Ascending aorta (tissue), 2 donors: ENCODE measurements at regions not wholly inside any gene's neighbourhood (a gene's known extent, or its start where the extent isn't known, plus 50 kb on each side); places are given as distances from the start of the nearest gene placed in this dataset.

Experiments
- DNase-seq, 2 donors: peaks; one replicate each; pipeline ENCODE4 v3.0.0-alpha.2; 2019; ENCODE audit warnings: low spot score in 2 of 2
- H3K27ac ChIP-seq, 2 donors: fragments of 200-600 bp; sonication (generic); one replicate each; pipeline ENCODE4 v1.5.1; 2016 to 2017; ENCODE audit warnings: mild to moderate bottlenecking in 1 of 2
- H3K27me3 ChIP-seq: fragments of 200-600 bp; sonication (generic); one replicate; pipeline ENCODE4 v1.5.1; 2017
- H3K36me3 ChIP-seq, 2 donors: fragments of 200-600 bp; sonication (generic); one replicate each; pipeline ENCODE4 v1.5.1; 2016
- H3K4me1 ChIP-seq, 2 donors: fragments of 200-600 bp; sonication (generic); one replicate each; pipeline ENCODE4 v1.5.1; 2016 to 2017; ENCODE audit warnings: mild to moderate bottlenecking in 1 of 2
- H3K4me3 ChIP-seq, 2 donors: fragments of 200-600 bp; sonication (generic); one replicate each; pipeline ENCODE4 v1.5.1; 2016 to 2017; ENCODE audit warnings: mild to moderate bottlenecking in 1 of 2
- H3K9me3 ChIP-seq, 2 donors: fragments of 200-600 bp; sonication (generic); one replicate each; pipeline ENCODE4 v1.5.1; 2016
- intact Hi-C: fragments of 100-400 bp; cut with DNase I; formaldehyde crosslinking; loops from one replicate; pipeline ENCODE4 v1.15.1; 2023
- TF ChIP-seq, protein P1 (sequence below), 3 experiments: fragments of 200-600 bp in 2 of 3; fragments of 450-650 bp in 1 of 3; sonication (generic) in 2 of 3; IDR thresholded peaks; one replicate each; pipeline ENCODE4 v1.5.1; 2016 to 2019; ENCODE audit warnings: antibody characterized with exemption in 3 of 3, mild to moderate bottlenecking in 1 of 3, moderate library complexity in 1 of 3

- no peaks in the 10 kb centered on the region for H3K27me3 ChIP-seq
- no peak overlapping the region for H3K27ac ChIP-seq
- no peaks in the 10 kb centered on the region for H3K36me3 ChIP-seq
- H3K4me3 ChIP-seq, result no peak overlapping the region
- DNase-seq, result no peak
- H3K9me3 ChIP-seq, result no peaks in the 10 kb centered on the region
- TF ChIP-seq, protein P1, sequence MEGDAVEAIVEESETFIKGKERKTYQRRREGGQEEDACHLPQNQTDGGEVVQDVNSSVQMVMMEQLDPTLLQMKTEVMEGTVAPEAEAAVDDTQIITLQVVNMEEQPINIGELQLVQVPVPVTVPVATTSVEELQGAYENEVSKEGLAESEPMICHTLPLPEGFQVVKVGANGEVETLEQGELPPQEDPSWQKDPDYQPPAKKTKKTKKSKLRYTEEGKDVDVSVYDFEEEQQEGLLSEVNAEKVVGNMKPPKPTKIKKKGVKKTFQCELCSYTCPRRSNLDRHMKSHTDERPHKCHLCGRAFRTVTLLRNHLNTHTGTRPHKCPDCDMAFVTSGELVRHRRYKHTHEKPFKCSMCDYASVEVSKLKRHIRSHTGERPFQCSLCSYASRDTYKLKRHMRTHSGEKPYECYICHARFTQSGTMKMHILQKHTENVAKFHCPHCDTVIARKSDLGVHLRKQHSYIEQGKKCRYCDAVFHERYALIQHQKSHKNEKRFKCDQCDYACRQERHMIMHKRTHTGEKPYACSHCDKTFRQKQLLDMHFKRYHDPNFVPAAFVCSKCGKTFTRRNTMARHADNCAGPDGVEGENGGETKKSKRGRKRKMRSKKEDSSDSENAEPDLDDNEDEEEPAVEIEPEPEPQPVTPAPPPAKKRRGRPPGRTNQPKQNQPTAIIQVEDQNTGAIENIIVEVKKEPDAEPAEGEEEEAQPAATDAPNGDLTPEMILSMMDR (IDR thresholded peaks at IDR 0.05), result no peak
- H3K4me1 ChIP-seq, result no peaks in the 10 kb centered on the region
- intact Hi-C loops, result no loop called here
Measured at GRCh38 chr1:83773059-83773458, 225.9 kb downstream of the TTLL7 start.

DNA sequence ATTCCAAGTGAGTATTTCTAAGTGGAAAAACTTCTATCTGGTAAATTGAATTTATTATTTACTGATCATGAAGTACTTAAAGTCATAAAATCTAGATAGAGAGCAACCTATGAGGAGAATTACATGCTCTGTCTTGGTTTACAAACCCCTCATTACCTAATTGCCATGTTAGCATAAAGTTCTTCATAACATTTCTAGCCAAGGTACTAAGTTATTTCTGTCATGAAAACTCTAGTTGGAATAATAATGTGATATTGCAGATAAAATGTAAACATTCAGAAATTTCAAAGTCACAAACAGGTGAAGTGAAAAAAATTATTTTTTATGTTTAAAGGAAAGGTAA lies 228.6 kb downstream of the TTLL7 start:
- Histone ChIP-seq H3K4me3 (no peak overlapping the region), H3K36me3 (no peaks in the 10 kb centered on the region), H3K4me1 (no peaks in the 10 kb centered on the region), H3K27me3 (no peaks in the 10 kb centered on the region), H3K9me3 (no peaks in the 10 kb centered on the region), H3K27ac (no peak overlapping the region)
- TF ChIP-seq, protein P1 (IDR thresholded peaks at IDR 0.05), result no peak
- intact Hi-C loops, result no loop called here
- DNase-seq, result no peak

DNA sequence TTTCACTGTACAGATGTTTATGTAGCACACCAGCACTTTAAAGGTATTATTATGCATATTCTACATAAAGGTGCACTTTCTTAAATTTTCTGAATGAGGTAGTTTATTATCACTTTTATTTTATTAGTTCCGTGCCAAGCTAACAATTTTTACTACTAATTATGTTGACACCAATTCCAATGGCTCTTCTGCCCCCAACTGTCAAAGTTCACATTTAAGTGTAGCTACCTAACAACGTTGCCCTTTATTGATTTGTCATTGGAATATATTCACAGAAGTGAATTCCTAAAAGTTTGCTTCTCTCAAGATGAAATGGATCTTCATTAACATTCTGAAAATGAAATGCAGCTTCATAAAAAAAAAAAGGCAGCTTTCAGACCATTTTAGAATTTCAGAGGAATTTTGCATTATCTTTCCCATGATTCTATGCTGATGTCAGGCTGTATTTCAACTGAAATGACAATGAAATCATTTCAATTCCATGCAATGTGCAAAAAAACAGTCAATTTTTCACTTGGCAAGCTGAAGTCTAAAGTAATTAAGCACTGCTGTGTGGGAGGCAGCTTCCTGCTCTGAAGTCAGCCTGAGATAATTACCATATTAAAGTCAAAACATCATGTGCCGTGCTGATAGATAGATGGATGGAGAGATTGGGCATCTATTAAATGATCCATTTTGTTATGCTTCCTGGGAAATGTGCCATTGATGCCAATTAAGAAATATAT lies 229.2 kb downstream of the TTLL7 start:
- Histone ChIP-seq H3K27me3 (no peaks in the 10 kb centered on the region), H3K4me1 (no peaks in the 10 kb centered on the region), H3K9me3 (no peaks in the 10 kb centered on the region), H3K36me3 (no peaks in the 10 kb centered on the region), H3K4me3 (no peak overlapping the region), H3K27ac (no peak overlapping the region)
- TF ChIP-seq, protein P1 (IDR thresholded peaks at IDR 0.05), result no peak
- DNase-seq, result no peak
- intact Hi-C loops, result no loop called here

DNA sequence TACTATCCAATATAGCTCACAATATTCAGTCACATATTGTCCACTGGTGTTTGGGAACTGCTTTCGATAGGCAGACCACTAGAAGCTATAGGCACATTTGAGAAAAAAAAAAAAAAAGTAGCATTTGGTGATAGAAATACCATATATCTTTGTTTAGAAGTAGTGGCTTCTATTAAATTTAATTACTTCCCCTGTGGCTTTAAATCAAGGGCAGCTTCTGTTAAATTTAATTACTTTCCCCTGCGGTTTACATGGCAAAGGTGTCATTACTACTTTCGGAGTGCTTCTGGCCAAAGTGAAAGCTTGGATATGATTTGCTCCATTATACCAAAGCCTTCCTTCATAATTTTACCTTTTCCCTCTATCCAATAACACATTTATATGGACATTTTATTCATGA lies 229.9 kb downstream of the TTLL7 start:
- H3K4me3 ChIP-seq, result no peak overlapping the region
- no peaks in the 10 kb centered on the region for H3K36me3 ChIP-seq

DNA sequence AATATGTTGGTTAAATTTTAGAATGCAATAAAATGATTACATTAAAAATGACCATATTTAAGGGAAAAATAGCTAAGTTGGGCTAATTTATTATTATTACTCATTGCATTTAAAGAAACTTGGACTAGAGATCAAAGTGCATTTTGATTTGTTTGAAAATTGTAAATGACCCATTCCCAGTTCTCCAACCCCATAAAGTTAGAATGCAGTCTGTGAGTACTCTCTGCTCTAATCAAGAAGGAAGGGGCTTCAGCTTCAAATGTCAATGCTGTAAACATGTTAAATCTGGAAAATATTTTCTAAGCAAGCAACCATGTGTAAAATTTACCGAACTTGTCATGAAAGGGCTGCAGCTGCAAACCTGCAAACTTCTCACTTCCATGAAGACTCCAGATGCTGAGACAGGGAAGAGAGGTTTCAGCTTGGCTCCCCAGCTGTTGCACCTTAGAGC lies 232.7 kb downstream of the TTLL7 start:
- intact Hi-C loops, result no loop called here
- no peaks in the 10 kb centered on the region for H3K27me3 ChIP-seq
- no peak overlapping the region for H3K4me3 ChIP-seq
- no peaks in the 10 kb centered on the region for H3K9me3 ChIP-seq
- no peaks in the 10 kb centered on the region for H3K36me3 ChIP-seq
- TF ChIP-seq, protein P1 (IDR thresholded peaks at IDR 0.05), result no peak
- H3K4me1 ChIP-seq, result peaks cover 0 to 5% of the 10 kb centered on the region in 2 donors
- no peak for DNase-seq
- no peak overlapping the region for H3K27ac ChIP-seq

More for the DNA sequence above, 229.9 kb downstream of the TTLL7 start:
- Histone ChIP-seq H3K27me3 (no peaks in the 10 kb centered on the region), H3K4me1 (no peaks in the 10 kb centered on the region), H3K27ac (no peak overlapping the region), H3K9me3 (no peaks in the 10 kb centered on the region)
- no peak for DNase-seq
- TF ChIP-seq, protein P1 (IDR thresholded peaks at IDR 0.05), result no peak
- intact Hi-C loops, result no loop called here

DNA sequence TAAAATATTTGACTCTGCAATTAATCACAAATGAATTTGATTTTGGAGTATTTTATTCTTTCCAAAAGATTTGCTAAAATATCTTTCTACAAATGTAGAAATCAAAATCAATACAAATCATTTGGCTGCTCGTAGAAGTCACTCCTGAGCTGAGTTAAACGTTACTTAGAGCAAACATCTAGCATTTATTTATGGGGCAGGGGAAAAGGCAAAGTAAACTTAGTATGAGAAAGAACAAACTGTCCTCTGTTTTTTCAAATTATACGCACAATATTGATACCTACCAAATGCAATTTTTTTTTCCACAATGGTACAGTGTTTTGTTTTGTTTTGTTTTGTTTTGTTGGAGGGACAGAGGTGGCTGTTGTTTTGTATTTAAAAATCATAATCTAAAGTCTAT lies 233.8 kb downstream of the TTLL7 start:
- H3K4me3 ChIP-seq, result no peak overlapping the region
- no peaks in the 10 kb centered on the region for H3K27me3 ChIP-seq
- TF ChIP-seq, protein P1 (IDR thresholded peaks at IDR 0.05), result no peak
- no peak for DNase-seq
- no peak overlapping the region for H3K27ac ChIP-seq
- H3K36me3 ChIP-seq, result no peaks in the 10 kb centered on the region
- no peaks in the 10 kb centered on the region for H3K9me3 ChIP-seq
- peaks cover 0 to 5% of the 10 kb centered on the region in 2 donors for H3K4me1 ChIP-seq
- intact Hi-C loops, result no loop called here
